AG10803 (cell line): ENCODE measurements at regions not wholly inside any gene's neighbourhood (a gene's known extent, or its start where the extent isn't known, plus 50 kb on each side); places are given as distances from the start of the nearest gene placed in this dataset.
"Not testable (repeated sequence)": the region's sequence is repeated elsewhere in the genome, so short reads cannot be mapped to it uniquely, and the experiment has no call there.

ENCODE experiments used
- DNase-seq: peaks from one replicate; pipeline ENCODE4 v3.0.0; 2010; ENCODE audit warnings: low read depth
- H3K4me3 ChIP-seq: 2 replicates; pipeline ENCODE4 v1.5.1; 2011; ENCODE audit warnings: mild to moderate bottlenecking, low read length, control low read depth
- TF ChIP-seq, protein P1 (sequence below): conservative IDR thresholded peaks from 2 replicates; pipeline ENCODE4 v1.5.1; 2011; ENCODE audit warnings: mild to moderate bottlenecking, low read length, control low read depth, inconsistent platforms

DNA sequence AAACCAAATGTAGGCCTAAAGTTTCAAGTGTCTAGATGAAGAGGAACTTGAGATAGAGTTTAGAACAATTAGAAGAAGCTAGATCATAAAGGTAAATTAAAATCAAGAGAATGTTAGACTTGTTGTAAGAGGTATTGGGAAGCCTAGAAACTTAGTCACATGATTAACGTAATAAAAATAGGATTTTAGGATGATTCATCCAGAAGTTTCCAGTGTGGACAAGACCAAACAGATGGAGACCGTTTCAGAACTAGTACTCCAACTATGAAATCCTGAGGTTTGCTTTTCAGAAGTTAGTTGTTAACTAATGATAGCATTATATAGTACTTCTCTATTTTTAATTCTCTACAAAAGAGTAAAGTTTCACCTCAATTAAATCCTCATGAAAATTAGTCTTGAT is 104.9 kb downstream of the MZT1 start:
- no peak for DNase-seq
- TF ChIP-seq, protein P1, sequence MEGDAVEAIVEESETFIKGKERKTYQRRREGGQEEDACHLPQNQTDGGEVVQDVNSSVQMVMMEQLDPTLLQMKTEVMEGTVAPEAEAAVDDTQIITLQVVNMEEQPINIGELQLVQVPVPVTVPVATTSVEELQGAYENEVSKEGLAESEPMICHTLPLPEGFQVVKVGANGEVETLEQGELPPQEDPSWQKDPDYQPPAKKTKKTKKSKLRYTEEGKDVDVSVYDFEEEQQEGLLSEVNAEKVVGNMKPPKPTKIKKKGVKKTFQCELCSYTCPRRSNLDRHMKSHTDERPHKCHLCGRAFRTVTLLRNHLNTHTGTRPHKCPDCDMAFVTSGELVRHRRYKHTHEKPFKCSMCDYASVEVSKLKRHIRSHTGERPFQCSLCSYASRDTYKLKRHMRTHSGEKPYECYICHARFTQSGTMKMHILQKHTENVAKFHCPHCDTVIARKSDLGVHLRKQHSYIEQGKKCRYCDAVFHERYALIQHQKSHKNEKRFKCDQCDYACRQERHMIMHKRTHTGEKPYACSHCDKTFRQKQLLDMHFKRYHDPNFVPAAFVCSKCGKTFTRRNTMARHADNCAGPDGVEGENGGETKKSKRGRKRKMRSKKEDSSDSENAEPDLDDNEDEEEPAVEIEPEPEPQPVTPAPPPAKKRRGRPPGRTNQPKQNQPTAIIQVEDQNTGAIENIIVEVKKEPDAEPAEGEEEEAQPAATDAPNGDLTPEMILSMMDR = no peak
- no peak overlapping the region for H3K4me3 ChIP-seq

DNA sequence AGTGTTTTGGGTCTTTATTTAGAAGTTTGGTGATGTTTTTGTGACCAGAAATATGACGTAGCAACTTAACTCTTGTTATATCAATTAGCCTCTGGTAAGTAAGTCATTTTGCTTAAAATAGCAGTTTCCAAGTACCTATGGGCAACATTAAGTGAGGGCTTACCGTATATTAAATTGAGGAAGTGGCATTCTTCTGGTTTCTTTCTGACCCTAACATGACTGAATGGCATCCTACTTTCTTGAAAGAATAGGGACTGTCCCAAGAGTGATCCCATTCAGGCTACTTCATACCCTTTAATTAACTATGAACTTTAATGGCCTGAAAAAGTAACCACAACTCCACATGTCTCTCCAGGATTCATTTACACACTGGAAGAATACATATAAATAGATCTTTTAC is 106.6 kb downstream of the MZT1 start:
- no peak overlapping the region for H3K4me3 ChIP-seq
- DNase-seq = no peak
- TF ChIP-seq, protein P1 = no peak

DNA sequence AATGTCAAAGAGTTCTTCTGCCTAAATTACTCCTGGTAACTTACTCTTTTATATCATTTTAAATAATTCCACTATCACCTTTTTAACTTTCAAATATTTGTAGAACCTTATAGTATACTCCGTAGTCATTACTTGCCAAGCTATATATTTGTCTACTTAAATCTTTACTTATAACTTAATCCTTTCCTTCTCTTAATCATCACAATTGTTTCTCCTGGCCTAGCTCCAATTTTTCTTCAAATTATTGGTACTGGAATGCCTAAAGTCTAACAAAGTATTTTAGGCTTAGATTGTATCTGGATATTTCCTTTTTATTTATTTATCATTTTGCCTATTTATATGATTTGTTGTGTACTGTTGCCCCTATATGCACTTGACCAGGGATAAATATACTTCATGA is 109.5 kb downstream of the MZT1 start:
- no peak for DNase-seq
- H3K4me3 ChIP-seq = no peak overlapping the region
- TF ChIP-seq, protein P1 = no peak

DNA sequence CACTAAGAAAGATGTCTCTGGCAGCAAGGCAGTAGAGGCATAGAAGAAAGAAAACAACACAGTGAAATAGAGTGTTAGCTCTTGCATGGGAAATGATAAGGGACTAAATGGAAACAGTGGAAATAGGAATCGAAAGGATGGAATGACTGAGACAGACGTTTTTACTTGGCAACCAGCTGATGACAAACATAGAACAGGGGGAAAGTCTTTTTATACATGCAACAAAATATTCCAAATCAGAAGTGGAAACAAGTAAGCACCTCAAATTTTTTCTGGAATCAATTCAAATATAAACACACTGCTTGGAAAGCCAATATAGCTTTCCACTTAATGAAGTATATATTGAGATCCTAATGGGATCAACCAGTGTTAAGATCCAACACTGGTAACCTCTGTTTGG is 110.2 kb downstream of the MZT1 start:
- no peak for DNase-seq
- TF ChIP-seq, protein P1 = no peak
- no peak overlapping the region for H3K4me3 ChIP-seq

DNA sequence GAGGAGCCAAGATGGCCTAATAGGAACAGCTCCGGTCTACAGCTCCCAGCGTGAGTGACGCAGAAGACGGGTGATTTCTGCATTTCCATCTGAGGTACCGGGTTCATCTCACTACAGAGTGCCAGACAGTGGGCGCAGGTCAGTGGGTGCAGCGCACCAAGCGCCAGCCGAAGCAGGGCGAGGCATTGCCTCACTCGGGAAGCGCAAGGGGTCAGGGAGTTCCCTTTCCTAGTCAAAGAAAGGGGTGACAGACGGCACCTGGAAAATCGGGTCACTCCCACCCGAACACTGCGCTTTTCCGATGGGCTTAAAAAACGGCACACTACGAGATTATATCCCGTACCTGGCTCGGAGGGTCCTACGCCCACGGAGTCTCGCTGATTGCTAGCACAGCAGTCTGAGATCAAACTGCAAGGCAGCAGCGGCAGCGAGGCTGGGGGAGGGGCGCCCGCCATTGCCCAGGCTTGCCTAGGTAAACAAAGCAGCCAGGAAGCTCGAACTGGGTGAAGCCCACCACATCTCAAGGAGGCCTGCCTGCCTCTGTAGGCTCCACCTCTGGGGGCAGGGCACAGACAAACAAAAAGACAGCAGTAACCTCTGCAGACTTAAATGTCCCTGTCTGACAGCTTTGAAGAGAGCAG is 117.1 kb downstream of the MZT1 start:
- not testable (repeated sequence) for DNase-seq, H3K4me3 ChIP-seq

DNA sequence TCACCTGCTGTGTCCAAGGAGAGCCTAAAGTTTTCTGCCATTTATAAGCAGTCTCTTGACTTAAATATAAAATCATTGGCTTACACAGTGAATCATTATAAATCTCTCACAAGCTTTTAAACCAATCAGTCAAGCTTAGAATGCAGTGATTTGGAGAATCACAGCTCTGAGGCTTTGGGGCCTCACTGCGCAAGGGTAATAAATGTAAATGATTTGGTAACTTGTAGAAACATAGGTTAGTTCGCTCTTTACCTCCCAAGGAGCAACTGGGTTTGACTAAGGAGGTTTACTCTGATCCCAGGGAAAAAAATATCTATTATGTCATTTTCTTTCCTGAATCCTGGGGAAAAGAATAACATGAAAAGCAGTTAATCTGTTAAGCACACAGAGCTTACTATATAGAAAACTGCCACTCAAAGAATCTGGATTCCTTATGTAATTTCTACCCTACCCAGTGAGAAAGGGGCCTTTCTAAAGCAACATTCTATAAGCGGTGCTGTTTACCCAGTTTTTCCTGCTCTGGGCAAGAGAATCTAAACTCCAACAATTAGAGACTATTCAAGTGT is 128.2 kb downstream of the MZT1 start:
- H3K4me3 ChIP-seq = no peak overlapping the region
- DNase-seq = no peak
- TF ChIP-seq, protein P1 = no peak

DNA sequence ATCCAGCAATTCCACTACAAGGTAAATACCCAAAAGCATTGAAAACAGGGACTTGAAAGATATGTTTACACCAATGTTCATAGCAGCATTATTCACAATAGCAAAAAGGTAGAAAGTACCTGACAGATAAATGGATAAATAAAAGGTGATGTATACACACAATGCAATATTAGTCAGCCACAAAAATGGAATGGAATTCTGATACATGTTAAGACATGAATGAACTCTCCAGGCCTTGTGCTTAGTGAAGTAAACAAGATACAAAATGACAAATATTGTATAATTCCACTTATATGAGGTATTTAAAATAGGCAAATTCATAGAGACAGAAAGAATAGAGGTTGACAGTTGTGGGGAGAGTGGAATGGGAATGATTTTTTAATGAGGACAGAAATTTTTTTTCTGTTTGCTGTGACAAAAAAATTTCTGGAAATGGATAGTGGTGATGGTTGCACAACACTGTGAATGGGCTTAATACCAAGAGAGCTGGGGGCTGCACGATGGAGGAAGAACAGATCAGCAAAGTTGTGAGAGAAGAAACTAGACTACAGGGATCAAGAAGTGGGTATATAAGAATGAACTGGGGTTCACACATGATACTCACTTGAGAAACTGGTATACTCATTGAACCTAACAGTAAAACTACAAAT is 137.2 kb downstream of the MZT1 start:
- DNase-seq = no peak
- TF ChIP-seq, protein P1 = no peak
- no peak overlapping the region for H3K4me3 ChIP-seq
